ENCODE measurements at regions not wholly inside any gene's neighbourhood (a gene's known extent, or its start where the extent isn't known, plus 50 kb on each side); places are given as distances from the start of the nearest gene placed in this dataset.

- TF ChIP-seq CTCF (IDR thresholded peaks at IDR 0.05) = no peak
- no peak for TF ChIP-seq POLR2A (IDR thresholded peaks at IDR 0.05)
- TF ChIP-seq EP300 (IDR thresholded peaks at IDR 0.05) = no peak
Observed at GRCh38 chr21:25024639-25025038, 582.6 kb downstream of the MRPL39 start.
